Brain microvascular endothelial cell (primary cell): ENCODE measurements at regions not wholly inside any gene's neighbourhood (a gene's known extent, or its start where the extent isn't known, plus 50 kb on each side); places are given as distances from the start of the nearest gene placed in this dataset.

Source experiments
- DNase-seq: peaks from one replicate; pipeline ENCODE4 v3.0.0-alpha.2; 2020
- H3K27ac ChIP-seq: fragments of 250-450 bp; sonication (Bioruptor Pico); 2 replicates; pipeline ENCODE4 v1.5.1; 2020; ENCODE audit warnings: mild to moderate bottlenecking, moderate library complexity
- H3K27me3 ChIP-seq: fragments of 250-450 bp; sonication (Bioruptor Pico); replicated peaks from 2 replicates; pipeline ENCODE4 v1.5.1; 2020; ENCODE audit warnings: mild to moderate bottlenecking
- H3K36me3 ChIP-seq: fragments of 250-450 bp; sonication (Bioruptor Pico); replicated peaks from 2 replicates; pipeline ENCODE4 v1.5.1; 2020; ENCODE audit warnings: mild to moderate bottlenecking
- H3K4me3 ChIP-seq: 2 replicates; pipeline ENCODE4 v1.5.1; 2011; ENCODE audit warnings: low read depth, mild to moderate bottlenecking, control low read depth, low read length, moderate library complexity
- CTCF ChIP-seq: IDR thresholded peaks from 2 replicates; pipeline ENCODE4 v1.5.1; 2011; ENCODE audit warnings: low read depth, mild to moderate bottlenecking, moderate library complexity, low read length, control low read depth, inconsistent platforms; ENCODE audit errors: missing control alignments
- in situ Hi-C: cut with HindIII; loops from 2 replicates; pipeline ENCODE4 v1.10.0; 2017; ENCODE audit warnings: low sequenced_read_pairs, low pct_ligation_motif_present

- TF ChIP-seq CTCF = no peak
- H3K27me3 ChIP-seq = no peaks in the 10 kb centered on the region
- no peak overlapping the region for H3K27ac ChIP-seq
- in situ Hi-C loops = no loop called here
- H3K36me3 ChIP-seq = no peaks in the 10 kb centered on the region
- DNase-seq = no peak
- no peak overlapping the region for H3K4me3 ChIP-seq
These were observed 74.3 kb upstream of the VGLL2 start for GRCh38 chr6:117191009-117191408.

GRCh38 chr6:117191448-117191847, 73.9 kb upstream of the VGLL2 start:
- no peak overlapping the region for H3K4me3 ChIP-seq
- no peaks in the 10 kb centered on the region for H3K36me3 ChIP-seq
- no peak for TF ChIP-seq CTCF
- in situ Hi-C loops = no loop called here
- no peaks in the 10 kb centered on the region for H3K27me3 ChIP-seq
- DNase-seq = no peak
- H3K27ac ChIP-seq = no peak overlapping the region

GRCh38 chr6:117194271-117194670, 71.1 kb upstream of the VGLL2 start:
- in situ Hi-C loops = no loop called here
- Histone ChIP-seq H3K27me3 (no peaks in the 10 kb centered on the region), H3K4me3 (no peak overlapping the region), H3K36me3 (no peaks in the 10 kb centered on the region), H3K27ac (no peak overlapping the region)
- TF ChIP-seq CTCF = no peak
- no peak for DNase-seq

- DNase-seq = no peak
- in situ Hi-C loops = no loop called here
- H3K36me3 ChIP-seq = no peaks in the 10 kb centered on the region
- TF ChIP-seq CTCF = no peak
- no peak overlapping the region for H3K4me3 ChIP-seq
- H3K27me3 ChIP-seq = no peaks in the 10 kb centered on the region
- no peak overlapping the region for H3K27ac ChIP-seq
These were observed 70.4 kb upstream of the VGLL2 start for GRCh38 chr6:117194978-117195377.

GRCh38 chr6:117195728-117196127, 69.6 kb upstream of the VGLL2 start:
- no peak overlapping the region for H3K4me3 ChIP-seq
- DNase-seq = no peak
- no peaks in the 10 kb centered on the region for H3K36me3 ChIP-seq
- H3K27ac ChIP-seq = no peak overlapping the region
- no peak for TF ChIP-seq CTCF
- in situ Hi-C loops = no loop called here
- no peaks in the 10 kb centered on the region for H3K27me3 ChIP-seq

GRCh38 chr6:117200067-117200466, 65.3 kb upstream of the VGLL2 start:
- no peak for DNase-seq
- H3K27me3 ChIP-seq = no peaks in the 10 kb centered on the region
- H3K36me3 ChIP-seq = no peaks in the 10 kb centered on the region
- H3K27ac ChIP-seq = no peak overlapping the region
- TF ChIP-seq CTCF = no peak
- in situ Hi-C loops = no loop called here
- no peak overlapping the region for H3K4me3 ChIP-seq
